ENCODE measurements at regions not wholly inside any gene's neighbourhood (a gene's known extent, or its start where the extent isn't known, plus 50 kb on each side); places are given as distances from the start of the nearest gene placed in this dataset.
A peak's percentile ranks its signal among the peaks of the same experiment; 100 is the strongest.

DNA sequence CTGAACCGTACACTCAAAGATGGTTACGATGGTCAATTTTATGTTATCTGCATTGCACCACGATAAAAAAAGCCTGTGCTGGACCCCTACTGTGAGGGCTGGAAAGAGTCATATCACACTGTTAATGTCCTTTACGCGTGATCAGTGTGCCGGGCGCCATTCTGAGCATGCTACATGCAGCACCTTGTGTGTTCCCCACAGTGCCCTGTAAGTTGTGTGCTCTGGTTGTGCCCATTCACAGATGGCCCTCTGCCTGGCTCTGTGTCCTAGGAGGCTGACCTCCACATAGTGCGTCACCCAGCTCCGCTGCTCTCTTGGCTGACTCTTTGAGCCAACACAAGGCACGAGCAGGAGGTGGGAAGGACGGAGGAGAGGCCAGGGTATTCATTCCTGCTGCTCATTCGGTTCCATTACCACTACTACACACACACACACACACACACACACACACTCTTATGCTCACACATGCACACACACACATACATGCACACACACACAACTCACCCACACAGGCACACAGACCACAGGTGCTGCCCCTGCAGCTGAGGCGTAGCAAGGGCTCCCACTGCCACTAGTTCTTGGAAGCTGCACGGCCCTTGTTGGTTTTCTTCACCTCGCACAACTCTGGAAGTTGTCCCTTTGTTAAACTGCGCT, 129.6 kb upstream of the IQSEC1 start:
- WGBS (ENCODE audit: insufficient coverage), result 91% methylated on average over 11 of the region's 16 CpGs
- no peak for DNase-seq
- H3K9me3 ChIP-seq (replicated peaks; ENCODE audit: control insufficient read depth, low read depth, low read length), result no peaks in the 10 kb centered on the region
- peaks cover 55% of the 10 kb centered on the region for H3K27me3 ChIP-seq (ENCODE audit: control insufficient read depth, insufficient read depth, low read length)
- no peak overlapping the region for H3K27ac ChIP-seq (ENCODE audit: low read length)
- H3K4me1 ChIP-seq (ENCODE audit: control insufficient read depth, insufficient read depth, low read length), result no peaks in the 10 kb centered on the region
- H3K4me3 ChIP-seq (ENCODE audit: low read length), result no peak overlapping the region
- no peaks in the 10 kb centered on the region for H3K36me3 ChIP-seq (ENCODE audit: control insufficient read depth, insufficient read depth, low read length)

DNA sequence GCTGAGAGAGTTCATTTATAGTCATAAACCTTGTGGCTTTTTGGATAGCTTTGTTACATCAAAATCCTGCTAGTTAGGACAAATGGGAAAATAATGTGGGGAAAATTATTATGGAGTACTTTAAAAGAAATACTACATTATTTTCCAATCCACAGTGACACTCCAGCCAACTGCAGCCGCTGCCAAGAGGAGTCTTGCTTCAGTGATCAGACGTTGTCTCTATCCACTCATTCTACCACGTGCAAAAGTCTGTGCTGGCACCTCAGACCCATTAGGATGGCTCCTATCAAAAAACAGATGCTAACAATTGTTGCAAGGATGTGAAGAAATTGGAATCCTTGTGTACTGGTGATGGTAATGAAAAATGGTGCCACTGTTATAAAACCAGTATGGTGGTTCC, 128.6 kb upstream of the IQSEC1 start:
- WGBS (ENCODE audit: insufficient coverage), result no CpG with 5 or more reads among the region's 3 CpGs
- H3K27ac ChIP-seq (ENCODE audit: low read length), result no peak overlapping the region

DNA sequence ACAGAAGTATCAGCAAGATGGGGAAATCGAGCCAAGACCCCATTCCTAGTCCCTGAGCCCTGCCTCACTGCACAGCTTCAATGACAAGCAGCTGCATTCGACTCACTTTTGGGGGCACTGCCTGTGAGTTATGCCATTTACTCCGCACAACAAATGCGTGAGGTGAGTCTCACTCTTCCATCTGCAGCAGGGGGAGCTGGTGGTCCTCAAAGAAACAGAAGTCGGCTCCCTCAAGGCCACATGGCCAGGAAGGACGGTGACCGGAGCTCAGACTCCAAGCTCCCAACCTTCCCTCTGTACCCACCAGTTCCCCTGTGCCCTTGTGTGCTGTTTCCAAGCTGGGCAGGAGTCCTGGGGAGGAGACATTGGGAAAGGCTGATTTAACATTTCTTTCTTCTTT, 127.7 kb upstream of the IQSEC1 start:
- WGBS (ENCODE audit: insufficient coverage), result 31% methylated on average over 4 of the region's 7 CpGs
- H3K9me3 ChIP-seq (replicated peaks; ENCODE audit: control insufficient read depth, low read depth, low read length), result no peaks in the 10 kb centered on the region
- no peak overlapping the region for H3K4me3 ChIP-seq (ENCODE audit: low read length)
- peaks cover 53% of the 10 kb centered on the region for H3K27me3 ChIP-seq (ENCODE audit: control insufficient read depth, insufficient read depth, low read length)
- peaks cover 8% of the 10 kb centered on the region for H3K4me1 ChIP-seq (ENCODE audit: control insufficient read depth, insufficient read depth, low read length)
- peak; percentile 27 for DNase-seq
- no peaks in the 10 kb centered on the region for H3K36me3 ChIP-seq (ENCODE audit: control insufficient read depth, insufficient read depth, low read length)
- no peak overlapping the region for H3K27ac ChIP-seq (ENCODE audit: low read length)

More for the DNA sequence above, 128.6 kb upstream of the IQSEC1 start:
- Histone ChIP-seq H3K36me3 (ENCODE audit: control insufficient read depth, insufficient read depth, low read length) (no peaks in the 10 kb centered on the region), H3K9me3 (replicated peaks; ENCODE audit: control insufficient read depth, low read depth, low read length) (no peaks in the 10 kb centered on the region), H3K27me3 (ENCODE audit: control insufficient read depth, insufficient read depth, low read length) (peaks cover 52% of the 10 kb centered on the region), H3K4me1 (ENCODE audit: control insufficient read depth, insufficient read depth, low read length) (peaks cover 3% of the 10 kb centered on the region), H3K4me3 (ENCODE audit: low read length) (no peak overlapping the region)
- peak; percentile 26 for DNase-seq

DNA sequence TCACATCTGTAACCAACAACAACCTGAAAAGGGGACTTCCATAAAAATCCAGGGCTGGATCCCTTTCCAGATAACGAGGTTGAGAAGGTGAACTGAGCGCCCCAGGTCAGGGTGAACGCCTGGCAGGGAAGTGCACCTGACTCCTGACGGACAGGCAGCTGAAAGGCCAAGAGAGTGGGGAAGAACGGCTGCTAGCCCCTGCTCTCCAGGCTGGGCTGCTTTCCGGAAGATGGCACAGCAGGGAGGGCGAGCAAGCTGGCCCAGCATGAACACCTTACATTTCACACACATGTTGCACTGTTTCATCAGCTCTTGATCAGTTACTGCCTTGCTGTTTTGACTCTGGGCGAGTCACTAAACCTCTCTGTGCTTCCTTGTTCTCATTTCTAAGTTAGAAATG, 127.2 kb upstream of the IQSEC1 start:
- no peak for DNase-seq
- H3K4me1 ChIP-seq (ENCODE audit: control insufficient read depth, insufficient read depth, low read length), result peaks cover 8% of the 10 kb centered on the region
- H3K36me3 ChIP-seq (ENCODE audit: control insufficient read depth, insufficient read depth, low read length), result no peaks in the 10 kb centered on the region
- H3K27ac ChIP-seq (ENCODE audit: low read length), result no peak overlapping the region
- peaks cover 52% of the 10 kb centered on the region for H3K27me3 ChIP-seq (ENCODE audit: control insufficient read depth, insufficient read depth, low read length)
- no peak overlapping the region for H3K4me3 ChIP-seq (ENCODE audit: low read length)
- no peaks in the 10 kb centered on the region for H3K9me3 ChIP-seq (replicated peaks; ENCODE audit: control insufficient read depth, low read depth, low read length)
- WGBS (ENCODE audit: insufficient coverage), result 65% methylated on average over 4 of the region's 8 CpGs

DNA sequence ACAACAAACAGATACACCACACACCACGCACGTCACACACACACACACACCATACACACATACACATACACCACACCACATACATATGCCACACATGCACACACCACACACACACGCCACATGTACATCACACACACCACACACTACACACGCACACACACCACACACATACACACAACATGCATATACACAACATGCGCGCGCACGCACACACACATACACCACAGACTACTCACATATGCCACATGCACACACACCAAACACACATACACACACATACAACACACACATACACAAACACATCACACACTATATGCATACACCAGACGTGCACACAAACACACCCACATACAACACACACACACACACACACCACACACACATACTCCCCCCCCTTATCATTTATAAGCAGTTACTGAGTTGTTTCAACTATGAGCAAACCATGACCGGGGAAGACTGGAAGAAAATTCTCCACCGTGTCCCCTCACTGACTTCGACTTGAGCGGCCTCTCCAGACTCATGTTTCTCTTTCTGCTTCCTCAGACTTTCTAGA, 126.7 kb upstream of the IQSEC1 start:
- DNase-seq, result no peak
- Histone ChIP-seq H3K4me3 (ENCODE audit: low read length) (no peak overlapping the region), H3K9me3 (replicated peaks; ENCODE audit: control insufficient read depth, low read depth, low read length) (no peaks in the 10 kb centered on the region), H3K27me3 (ENCODE audit: control insufficient read depth, insufficient read depth, low read length) (peaks cover 47% of the 10 kb centered on the region), H3K27ac (ENCODE audit: low read length) (no peak overlapping the region), H3K36me3 (ENCODE audit: control insufficient read depth, insufficient read depth, low read length) (no peaks in the 10 kb centered on the region), H3K4me1 (ENCODE audit: control insufficient read depth, insufficient read depth, low read length) (peaks cover 8% of the 10 kb centered on the region)
- 89% methylated on average over 13 of the region's 13 CpGs for WGBS (ENCODE audit: insufficient coverage)

DNA sequence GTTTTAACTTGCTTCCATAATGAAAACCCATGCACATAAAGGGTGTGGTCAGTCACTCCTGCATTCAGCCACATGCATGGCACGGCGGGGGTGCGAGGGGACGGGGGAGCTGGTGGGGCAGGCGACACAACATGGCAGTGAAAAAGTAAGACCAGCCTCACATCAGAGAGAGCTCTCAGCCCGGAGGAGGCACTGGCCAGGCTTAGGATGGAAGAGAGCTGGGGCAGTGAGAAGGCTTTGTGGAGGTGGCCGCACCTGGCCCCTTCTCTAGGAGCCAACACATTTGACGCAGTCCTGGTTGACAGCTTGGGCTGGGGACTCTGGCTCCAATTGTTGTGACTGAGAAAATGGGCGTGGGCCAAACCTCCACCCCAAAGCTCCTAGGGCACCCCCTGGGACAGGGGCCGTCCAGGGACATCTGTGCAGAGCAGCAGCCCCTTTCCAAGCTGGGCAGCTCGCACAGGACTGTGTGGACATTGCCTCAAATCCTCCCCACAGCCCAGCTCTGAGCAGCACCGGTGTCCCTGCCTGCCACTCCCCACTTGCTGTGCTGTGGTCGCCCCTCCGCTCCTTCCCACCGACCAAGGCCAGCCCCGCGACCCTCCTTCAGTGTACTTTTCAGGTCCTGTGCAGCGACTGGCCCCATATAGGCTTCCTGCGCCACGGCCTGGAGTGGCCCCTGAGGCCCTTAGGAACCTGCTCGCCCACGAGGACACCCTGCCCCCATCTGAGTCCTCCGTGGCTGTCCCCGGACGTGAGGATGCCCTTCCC, 126.0 kb upstream of the IQSEC1 start:
- H3K27me3 ChIP-seq (ENCODE audit: control insufficient read depth, insufficient read depth, low read length), result peaks cover 39% of the 10 kb centered on the region
- H3K9me3 ChIP-seq (replicated peaks; ENCODE audit: control insufficient read depth, low read depth, low read length), result no peaks in the 10 kb centered on the region
- H3K36me3 ChIP-seq (ENCODE audit: control insufficient read depth, insufficient read depth, low read length), result no peaks in the 10 kb centered on the region
- H3K4me3 ChIP-seq (ENCODE audit: low read length), result no peak overlapping the region
- DNase-seq, result no peak
- 68% methylated on average over 19 of the region's 25 CpGs for WGBS (ENCODE audit: insufficient coverage)
- no peak overlapping the region for H3K27ac ChIP-seq (ENCODE audit: low read length)
- peaks cover 10% of the 10 kb centered on the region for H3K4me1 ChIP-seq (ENCODE audit: control insufficient read depth, insufficient read depth, low read length)

DNA sequence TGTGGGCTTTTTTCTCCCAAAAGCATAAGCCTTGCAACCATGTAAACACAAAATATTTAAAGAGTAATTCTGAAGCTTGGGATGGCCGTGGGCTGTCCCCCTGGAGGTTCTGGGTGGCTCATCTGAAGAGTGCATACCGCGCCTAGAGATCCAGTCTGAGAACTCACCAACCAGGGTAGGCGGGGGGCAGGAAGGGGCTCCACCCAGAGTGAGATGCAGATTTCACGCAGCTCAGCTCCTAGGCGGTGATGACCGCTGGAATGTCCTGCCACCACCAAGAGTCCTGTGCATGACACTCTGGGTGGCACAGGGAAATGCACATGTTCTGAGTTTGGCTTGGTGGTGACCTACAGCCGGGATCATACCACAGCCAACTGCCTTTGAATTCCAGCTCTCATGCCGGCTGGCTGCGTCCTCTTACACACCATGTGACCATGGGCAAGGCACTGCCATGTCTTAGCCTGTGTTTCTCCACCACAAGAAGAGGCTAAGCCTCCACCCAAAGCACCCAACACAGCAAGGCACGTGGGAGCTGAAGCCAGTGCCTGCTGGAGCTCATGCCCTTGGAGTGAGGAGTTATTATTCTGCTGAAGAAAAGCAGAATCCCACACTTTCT, 125.1 kb upstream of the IQSEC1 start:
- H3K9me3 ChIP-seq (replicated peaks; ENCODE audit: control insufficient read depth, low read depth, low read length), result no peaks in the 10 kb centered on the region
- 81% methylated on average over 9 of the region's 11 CpGs for WGBS (ENCODE audit: insufficient coverage)
- H3K27me3 ChIP-seq (ENCODE audit: control insufficient read depth, insufficient read depth, low read length), result peaks cover 31% of the 10 kb centered on the region
- no peak overlapping the region for H3K27ac ChIP-seq (ENCODE audit: low read length)
- H3K4me3 ChIP-seq (ENCODE audit: low read length), result no peak overlapping the region
- DNase-seq, result no peak
- no peaks in the 10 kb centered on the region for H3K36me3 ChIP-seq (ENCODE audit: control insufficient read depth, insufficient read depth, low read length)
- H3K4me1 ChIP-seq (ENCODE audit: control insufficient read depth, insufficient read depth, low read length), result peaks cover 17% of the 10 kb centered on the region

DNA sequence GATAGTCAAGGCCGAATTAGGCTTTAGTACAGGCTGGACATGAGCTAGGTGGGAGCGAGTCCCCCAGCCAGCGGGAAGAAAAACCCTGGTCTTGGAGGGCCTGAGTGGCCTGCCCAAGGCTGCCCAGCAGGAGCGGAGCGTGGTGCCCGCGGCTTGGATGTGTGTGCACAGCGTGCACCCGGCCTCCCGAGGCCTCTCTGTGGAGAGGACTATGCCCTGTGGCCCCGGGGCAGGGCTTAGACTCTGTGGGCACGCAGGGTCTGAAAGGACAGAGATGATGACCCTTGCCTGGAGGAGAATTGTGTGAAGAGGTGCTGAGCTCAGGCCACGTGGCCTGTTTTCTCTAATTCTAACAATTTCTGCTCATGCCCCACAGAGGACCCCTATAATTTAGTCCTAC, 124.6 kb upstream of the IQSEC1 start:
- Histone ChIP-seq H3K4me3 (ENCODE audit: low read length) (no peak overlapping the region), H3K9me3 (replicated peaks; ENCODE audit: control insufficient read depth, low read depth, low read length) (no peaks in the 10 kb centered on the region), H3K27ac (ENCODE audit: low read length) (no peak overlapping the region), H3K4me1 (ENCODE audit: control insufficient read depth, insufficient read depth, low read length) (peaks cover 23% of the 10 kb centered on the region), H3K36me3 (ENCODE audit: control insufficient read depth, insufficient read depth, low read length) (no peaks in the 10 kb centered on the region), H3K27me3 (ENCODE audit: control insufficient read depth, insufficient read depth, low read length) (peaks cover 28% of the 10 kb centered on the region)
- no peak for DNase-seq
- 92% methylated on average over 10 of the region's 13 CpGs for WGBS (ENCODE audit: insufficient coverage)

DNA sequence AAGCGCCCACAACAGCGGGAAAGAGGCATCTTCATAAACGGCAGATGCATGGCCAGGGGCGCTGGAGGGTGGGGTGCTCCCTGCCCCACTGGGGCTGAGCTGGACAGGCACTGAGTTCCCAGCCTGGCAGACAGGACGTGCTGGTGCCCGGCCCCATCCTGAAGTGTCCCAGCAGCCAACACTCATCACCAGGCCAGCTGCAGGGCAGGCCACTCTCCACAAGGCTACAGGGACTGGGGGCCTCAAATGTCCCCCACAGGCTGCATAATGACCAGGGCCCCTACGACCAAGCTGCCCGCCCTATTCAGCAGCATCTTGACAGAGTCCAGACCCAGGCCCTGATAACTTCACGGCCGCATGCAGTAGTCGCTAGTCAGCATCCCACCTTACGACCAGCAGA, 124.1 kb upstream of the IQSEC1 start:
- Histone ChIP-seq H3K27me3 (ENCODE audit: control insufficient read depth, insufficient read depth, low read length) (peaks cover 26% of the 10 kb centered on the region), H3K4me1 (ENCODE audit: control insufficient read depth, insufficient read depth, low read length) (peaks cover 24% of the 10 kb centered on the region), H3K4me3 (ENCODE audit: low read length) (no peak overlapping the region), H3K27ac (ENCODE audit: low read length) (no peak overlapping the region), H3K36me3 (ENCODE audit: control insufficient read depth, insufficient read depth, low read length) (no peaks in the 10 kb centered on the region), H3K9me3 (replicated peaks; ENCODE audit: control insufficient read depth, low read depth, low read length) (no peaks in the 10 kb centered on the region)
- DNase-seq, result no peak
- WGBS (ENCODE audit: insufficient coverage), result 76% methylated on average over 12 of the region's 12 CpGs

DNA sequence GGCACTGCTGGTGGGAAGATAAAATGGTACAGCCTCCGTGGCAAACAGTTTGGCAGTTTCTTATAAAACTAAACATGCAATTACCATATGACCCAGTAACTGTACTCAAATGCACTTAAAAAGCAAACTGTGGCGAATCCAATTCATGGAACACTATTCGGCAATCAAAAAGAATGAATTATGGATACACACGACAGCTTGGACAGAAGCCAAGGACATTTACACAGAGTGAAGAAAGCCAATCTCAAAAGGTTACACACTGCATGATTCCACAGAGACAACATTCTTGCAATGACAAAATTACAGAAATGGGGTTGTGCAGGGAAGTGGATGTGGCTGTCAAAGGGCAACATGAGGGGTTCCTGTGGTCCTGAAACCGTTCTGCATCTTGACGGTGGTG, 122.1 kb upstream of the IQSEC1 start:
- WGBS (ENCODE audit: insufficient coverage), result no CpG with 5 or more reads among the region's 6 CpGs
- H3K27ac ChIP-seq (ENCODE audit: low read length), result no peak overlapping the region
- H3K9me3 ChIP-seq (replicated peaks; ENCODE audit: control insufficient read depth, low read depth, low read length), result no peaks in the 10 kb centered on the region
- no peak overlapping the region for H3K4me3 ChIP-seq (ENCODE audit: low read length)
- DNase-seq, result no peak
- peaks cover 18% of the 10 kb centered on the region for H3K27me3 ChIP-seq (ENCODE audit: control insufficient read depth, insufficient read depth, low read length)
- H3K4me1 ChIP-seq (ENCODE audit: control insufficient read depth, insufficient read depth, low read length), result peaks cover 24% of the 10 kb centered on the region
- H3K36me3 ChIP-seq (ENCODE audit: control insufficient read depth, insufficient read depth, low read length), result no peaks in the 10 kb centered on the region

All from muscle of leg (tissue), 3 donors.